ENCODE measurements at regions not wholly inside any gene's neighbourhood (a gene's known extent, or its start where the extent isn't known, plus 50 kb on each side); places are given as distances from the start of the nearest gene placed in this dataset.
"Not testable (repeated sequence)": the region's sequence is repeated elsewhere in the genome, so short reads cannot be mapped to it uniquely, and the experiment has no call there.

DNA sequence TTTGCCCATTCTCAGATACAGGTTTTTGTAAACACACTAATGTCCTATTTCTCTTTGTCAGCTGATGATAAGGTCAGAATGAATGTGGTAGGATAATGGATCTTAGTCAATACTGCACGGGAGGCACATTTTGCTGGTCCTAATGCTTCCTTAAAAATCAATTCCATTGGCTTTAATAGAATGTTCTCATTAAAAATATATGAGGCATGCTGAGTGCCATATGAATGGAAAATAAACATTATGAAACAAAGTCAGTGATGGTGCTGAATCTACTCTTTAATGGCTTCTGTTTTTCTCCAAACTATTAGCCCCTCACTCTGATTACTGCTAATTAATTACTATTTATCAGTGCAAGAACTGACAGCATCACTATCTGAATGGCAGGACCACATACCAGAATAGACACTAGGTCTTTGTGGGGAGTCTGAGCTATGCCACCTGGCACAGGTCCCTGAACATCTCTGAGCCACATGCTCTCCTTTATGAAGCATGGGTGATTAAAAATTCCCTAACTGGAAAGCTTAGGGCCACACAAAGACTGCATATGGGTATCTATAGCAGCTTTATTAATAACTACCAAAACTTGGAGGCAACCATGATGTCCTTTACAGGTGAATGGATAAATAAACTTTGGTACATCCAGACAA is 278.9 kb downstream of the MEX3B start:
- DNase-seq: no peak

- no peak for DNase-seq
Measured at GRCh38 chr15:81765816-81766215, 280.0 kb downstream of the MEX3B start.

GRCh38 chr15:81763304-81763703 is 282.5 kb downstream of the MEX3B start:
- no peak for DNase-seq

- DNase-seq: no peak
Measured at GRCh38 chr15:81760686-81761085, 285.1 kb downstream of the MEX3B start.

DNA sequence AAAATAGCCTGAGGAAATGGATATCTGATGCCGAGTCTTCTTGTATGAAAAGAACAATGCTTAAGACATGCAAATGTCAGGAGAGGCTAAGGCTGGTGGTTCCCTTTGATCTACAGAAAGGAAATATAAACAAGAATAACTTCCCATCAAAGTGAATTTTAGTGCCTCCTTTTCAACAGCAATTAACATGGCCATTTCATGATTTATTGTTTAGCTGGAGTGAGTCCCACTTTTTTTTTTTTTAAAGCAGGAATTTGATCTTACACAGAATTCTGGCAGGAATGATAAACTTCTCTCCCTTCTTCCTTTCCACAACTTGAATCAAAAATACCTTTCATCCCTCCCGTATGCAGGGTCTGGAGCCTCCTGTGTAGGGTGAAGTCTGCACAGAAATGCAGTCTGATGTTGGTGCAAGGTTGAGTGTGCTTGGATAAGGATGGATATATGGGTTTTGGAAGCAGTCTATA is 287.0 kb downstream of the MEX3B start:
- peak; percentile 37 for DNase-seq

- no peak for DNase-seq
Measured at GRCh38 chr15:81755626-81756025, 290.2 kb downstream of the MEX3B start.

GRCh38 chr15:81754078-81754477 is 291.7 kb downstream of the MEX3B start:
- peak; percentile 33 for DNase-seq

- peak; percentile 42 for DNase-seq
Measured at GRCh38 chr15:81752974-81753373, 292.8 kb downstream of the MEX3B start.

DNA sequence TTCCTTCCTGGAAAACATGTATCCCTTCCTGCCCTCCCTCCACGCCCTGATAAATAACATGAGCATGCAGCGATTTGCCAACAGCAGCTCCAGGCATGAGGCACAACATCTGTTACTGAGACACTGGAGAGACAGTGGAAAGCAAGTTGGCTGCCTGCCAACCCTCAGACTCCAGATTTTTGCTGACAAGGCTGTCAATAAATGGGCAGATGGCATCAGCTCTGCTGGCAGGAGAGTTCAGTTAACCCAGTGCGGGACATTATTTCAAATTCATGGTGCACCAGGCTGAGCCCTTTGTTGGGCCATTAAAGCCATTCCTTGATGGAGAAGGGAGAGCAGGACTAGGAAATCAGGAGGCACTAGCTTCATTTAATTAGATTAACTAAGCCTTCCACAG is 293.3 kb downstream of the MEX3B start:
- DNase-seq: peak; percentile 87

- no peak for DNase-seq
Measured at GRCh38 chr15:81751816-81752545, 293.8 kb downstream of the MEX3B start.

GRCh38 chr15:81751256-81751655 is 294.6 kb downstream of the MEX3B start:
- DNase-seq: no peak

DNA sequence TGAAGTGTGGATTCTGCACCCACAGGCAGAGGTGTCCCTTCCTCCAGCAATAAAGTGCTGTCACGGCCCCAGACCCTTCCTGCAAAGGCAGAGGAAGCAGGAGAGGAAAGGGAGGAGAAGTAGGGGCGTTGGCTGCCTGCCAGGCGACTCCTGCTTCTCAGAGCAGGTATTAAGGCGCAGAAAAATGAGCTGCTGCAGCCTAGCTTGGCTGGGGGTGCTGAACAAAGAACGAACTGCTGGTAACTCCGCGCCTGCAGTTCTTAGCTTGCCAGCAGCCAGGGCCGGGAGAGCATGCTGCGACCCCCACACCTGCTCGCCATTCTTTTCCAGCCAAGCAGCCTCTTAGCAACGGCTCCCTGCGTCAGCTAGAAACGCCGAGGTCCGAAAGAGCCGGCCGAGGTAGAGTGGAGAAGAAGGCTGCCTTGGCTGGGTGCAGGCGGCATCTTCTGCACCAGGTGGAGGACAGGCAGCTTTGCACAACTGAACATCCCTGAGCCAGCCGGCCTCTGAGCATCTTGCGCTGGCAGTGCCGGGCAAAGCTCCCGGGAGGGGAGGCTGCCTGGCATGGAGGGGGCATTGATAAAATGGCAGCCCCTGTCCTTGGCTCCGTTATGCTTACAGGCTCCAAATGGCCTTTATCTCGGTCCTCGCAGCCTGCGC is 296.0 kb downstream of the MEX3B start:
- DNase-seq: no peak

DNA sequence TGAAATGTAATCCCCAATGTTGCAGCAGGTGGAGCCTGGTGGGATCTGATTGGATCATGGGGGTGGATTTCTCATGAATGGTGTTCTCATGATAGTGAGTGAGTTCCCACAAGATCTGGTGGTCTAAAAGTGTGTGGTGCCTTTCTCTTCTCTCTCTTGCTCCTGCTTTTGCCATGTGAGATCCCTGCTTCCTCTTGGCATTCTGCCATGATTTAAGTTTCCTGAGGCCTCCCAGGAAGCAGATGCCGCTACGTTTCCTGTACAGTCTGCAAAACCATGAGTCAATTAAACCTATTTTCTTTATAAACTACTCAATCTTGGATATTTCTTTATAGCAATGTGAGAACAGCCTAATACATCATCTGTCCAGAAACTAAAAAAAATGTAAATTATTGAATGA is 298.3 kb downstream of the MEX3B start:
- no peak for DNase-seq

DNA sequence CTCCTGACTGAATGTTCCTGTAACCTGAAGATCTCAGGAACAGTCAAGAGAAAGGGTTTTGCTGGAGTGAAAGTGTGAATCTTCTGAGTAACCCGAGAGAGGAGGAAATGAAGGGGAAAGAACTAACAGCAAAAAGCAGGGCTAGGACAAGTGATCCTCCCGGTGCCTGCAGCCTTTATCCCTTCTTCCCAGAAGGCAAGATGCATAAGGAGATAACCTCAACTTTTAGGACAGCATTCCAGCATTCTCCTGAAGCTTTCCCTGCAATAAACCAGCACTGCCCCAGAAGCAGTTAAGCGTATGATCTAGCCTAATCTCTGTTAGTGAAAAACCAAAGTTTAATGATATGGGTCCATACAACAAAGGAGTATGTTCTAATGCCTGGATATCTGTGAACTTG is 298.8 kb downstream of the MEX3B start:
- no peak for DNase-seq

GRCh38 chr15:81744364-81744763 is 301.5 kb downstream of the MEX3B start:
- no peak for DNase-seq

DNA sequence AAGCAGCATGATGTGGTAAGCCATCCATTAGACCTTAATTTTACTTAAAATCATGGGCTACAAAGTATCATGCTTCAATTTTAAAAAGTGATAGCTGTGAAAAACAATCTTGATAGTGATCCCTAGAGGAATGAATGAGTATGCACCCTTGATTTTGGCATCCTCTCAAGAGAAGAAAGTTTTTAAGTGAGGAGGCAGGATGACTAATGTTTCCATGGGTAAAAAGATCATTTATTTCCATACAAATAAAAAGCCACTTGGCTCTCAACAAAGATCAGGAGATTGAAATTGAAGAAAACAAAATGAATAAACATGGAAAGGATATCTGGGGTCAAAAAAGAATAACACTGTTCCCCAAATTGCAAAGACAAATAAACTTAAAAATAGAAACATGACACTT is 305.4 kb downstream of the MEX3B start:
- peak; percentile 65 for DNase-seq

DNA sequence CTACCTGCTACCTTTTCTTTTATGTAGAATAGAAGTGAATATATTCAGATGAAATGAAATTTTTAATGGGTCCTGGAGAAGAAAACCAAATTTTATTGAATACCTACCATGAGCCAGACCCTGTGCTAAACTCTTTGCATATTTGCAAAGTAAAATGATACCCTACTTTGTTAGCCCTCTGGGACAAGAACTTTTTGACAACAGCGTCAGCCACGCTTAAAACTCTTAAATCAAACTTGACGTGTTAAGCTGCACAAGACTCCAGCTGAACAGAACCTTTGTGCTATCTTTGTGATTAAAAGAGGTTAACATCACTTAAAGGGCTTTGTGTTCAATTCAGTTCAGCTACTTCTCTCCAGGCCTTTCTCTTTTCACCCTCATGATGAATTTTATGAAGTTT is 316.5 kb downstream of the MEX3B start:
- DNase-seq: no peak

- peak; percentile 22 for DNase-seq
Measured at GRCh38 chr15:81728726-81729125, 317.1 kb downstream of the MEX3B start.

DNA sequence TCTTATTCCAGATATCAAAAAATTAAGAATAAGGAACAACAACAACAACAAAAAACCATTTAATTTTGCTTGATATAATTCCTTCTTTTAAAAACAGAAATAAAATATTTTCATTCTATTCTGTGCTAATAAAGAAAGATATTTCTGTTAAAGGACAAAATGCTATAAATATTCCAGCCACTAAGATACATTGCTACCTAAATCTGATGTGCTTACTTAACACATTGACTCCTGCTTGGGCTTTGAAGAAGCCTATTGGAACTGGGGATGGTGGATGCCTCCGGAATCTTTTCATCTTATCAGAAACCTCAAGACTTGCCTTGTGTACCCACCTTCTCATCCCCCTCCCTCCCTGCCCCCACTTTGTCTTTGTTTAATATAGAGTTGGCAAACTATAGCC is 320.2 kb downstream of the MEX3B start:
- DNase-seq: no peak

- DNase-seq: peak; percentile 77
Measured at GRCh38 chr15:81724536-81724935, 321.3 kb downstream of the MEX3B start.

- DNase-seq: peak; percentile 50
Measured at GRCh38 chr15:81723701-81724100, 322.1 kb downstream of the MEX3B start.

DNA sequence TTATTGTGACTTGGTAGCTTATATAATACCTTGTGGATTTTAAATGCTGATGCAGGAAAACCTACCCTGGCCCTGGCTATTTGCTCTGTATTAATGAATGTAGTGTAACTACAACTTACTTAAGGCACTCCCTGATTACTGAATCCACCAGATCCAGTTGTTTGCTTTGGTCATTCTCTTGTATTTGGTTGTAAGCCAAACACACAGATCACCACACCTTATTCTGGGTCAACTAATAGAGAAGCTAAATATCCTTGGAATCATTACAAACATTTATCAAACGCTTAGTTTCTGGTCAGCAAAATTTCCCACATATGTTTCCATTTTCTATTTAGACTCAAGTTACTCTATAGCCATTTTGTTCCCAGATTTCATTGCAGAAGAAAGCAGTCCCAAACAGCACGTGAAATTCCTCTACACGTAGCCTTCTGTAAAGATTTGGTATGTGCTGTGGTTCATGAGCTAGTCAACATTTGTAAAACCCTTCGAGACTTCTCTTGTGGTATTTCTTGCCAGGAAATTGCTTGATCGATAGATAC is 322.6 kb downstream of the MEX3B start:
- peak; percentile 8 for DNase-seq

- not testable (repeated sequence) for DNase-seq
Measured at GRCh38 chr15:81716468-81716867, 329.4 kb downstream of the MEX3B start.

DNA sequence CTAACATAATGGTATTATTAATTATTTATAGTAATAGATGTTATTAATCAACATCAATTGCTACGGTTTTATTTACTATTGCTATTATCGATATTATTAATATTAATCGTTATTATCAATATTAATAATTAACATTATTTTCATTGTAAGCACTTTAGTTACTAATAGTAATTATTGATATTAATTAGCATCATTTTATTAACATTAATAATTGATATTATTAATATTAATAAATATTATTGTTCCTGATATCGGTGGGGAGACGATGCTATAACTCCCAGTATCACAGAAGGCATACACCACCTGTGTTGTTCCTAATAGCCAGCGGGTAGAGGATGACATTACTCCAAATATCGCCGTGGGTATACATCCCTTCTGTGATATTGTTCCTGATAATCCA is 335.5 kb downstream of the MEX3B start:
- DNase-seq: no peak
